GM12878 (cell line): ENCODE measurements at regions not wholly inside any gene's neighbourhood (a gene's known extent, or its start where the extent isn't known, plus 50 kb on each side); places are given as distances from the start of the nearest gene placed in this dataset.

Experiments used
- ATAC-seq: fragments of 200-7000 bp; cut with Tn5 transposase; 3 replicates; pipeline ENCODE4 v1.9.1; 2020; ENCODE audit warnings: mild to moderate bottlenecking, moderate library complexity
- BruUV-seq: library from RNA; stranded (reverse); fragments of 400-500 nt; replicated peaks from 2 replicates; lab custom pipeline; 2021; lab: Mats Ljungman, UMichigan
- CTCF ChIA-PET: fragments of 300-600 bp; sonication (Branson Sonifier 250); formaldehyde crosslinking; extraction: SDS; loops from one replicate; lab custom pipeline; 2021; ENCODE audit warnings: inconsistent platforms; lab: Yijun Ruan, JAX
- POLR2A ChIA-PET: fragments of 350-600 bp; formaldehyde crosslinking; extraction: SDS; loops from one replicate; lab custom pipeline; 2021; ENCODE audit warnings: inconsistent platforms; lab: Charles Lee
- RAD21 ChIA-PET: fragments of 300-600 bp; sonication (Branson Sonifier 250); formaldehyde crosslinking; loops from one replicate; lab custom pipeline; 2023; ENCODE audit warnings: antibody characterized with exemption; ENCODE audit not compliant: unreplicated experiment; lab: Charles Lee
- SMC1A ChIA-PET: fragments of 300-600 bp; sonication (Branson Sonifier 250); formaldehyde crosslinking; loops from one replicate; lab custom pipeline; 2023; ENCODE audit not compliant: unreplicated experiment, uncharacterized antibody; lab: Charles Lee
- DNase-seq: peaks from one replicate; pipeline ENCODE4 v3.0.0-alpha.2; 2011; ENCODE audit warnings: low read depth, low spot score
- FAIRE-seq: peaks from 3 replicates; lab custom pipeline; 2011; peaks lifted over from hg19 to GRCh38; lab: Jason Lieb, UNC
- H2AFZ ChIP-seq: 2 replicates; pipeline ENCODE4 v1.6.0; 2011; ENCODE audit warnings: low read depth, low read length, control low read depth; ENCODE audit not compliant: control insufficient read depth
- H3K27ac ChIP-seq: 2 replicates; pipeline ENCODE4 v1.5.1; 2011; ENCODE audit warnings: control low read depth; ENCODE audit not compliant: control insufficient read depth, insufficient read depth
- H3K27me3 ChIP-seq, 2 experiments: replicated peaks in 1 of 2; 2 replicates each; pipeline versions ENCODE4 v1.6.0 to v1.6.1; 2011; ENCODE audit warnings: low read length in 1 of 2; ENCODE audit not compliant: control insufficient read depth in 2 of 2, insufficient read depth in 2 of 2
- H3K36me3 ChIP-seq, 2 experiments: 2 replicates each; pipeline ENCODE4 v1.5.1; 2011; ENCODE audit warnings: low read length in 1 of 2; ENCODE audit not compliant: control insufficient read depth in 2 of 2, insufficient read depth in 2 of 2
- H3K4me1 ChIP-seq: 2 replicates; pipeline ENCODE4 v1.6.1; 2011; ENCODE audit warnings: mild to moderate bottlenecking, low read length, moderate library complexity, mixed read lengths; ENCODE audit not compliant: control insufficient read depth, insufficient read depth
- H3K4me2 ChIP-seq: 2 replicates; pipeline ENCODE4 v1.6.0; 2011; ENCODE audit warnings: control low read depth; ENCODE audit not compliant: control insufficient read depth, insufficient read depth
- H3K4me3 ChIP-seq: fragments of 200-600 bp; sonication (generic); 2 replicates; pipeline ENCODE4 v1.5.1; 2016
- H3K79me2 ChIP-seq: 2 replicates; pipeline ENCODE4 v1.6.0; 2011; ENCODE audit warnings: low read length; ENCODE audit not compliant: control insufficient read depth, insufficient read depth
- H3K9ac ChIP-seq: 2 replicates; pipeline ENCODE4 v1.8.0; 2011; ENCODE audit warnings: low read length, control low read depth, mixed read lengths; ENCODE audit not compliant: control insufficient read depth, insufficient read depth
- H3K9me3 ChIP-seq: replicated peaks from 3 replicates; pipeline ENCODE4 v1.5.1; 2011; ENCODE audit warnings: mild to moderate bottlenecking, low read length; ENCODE audit not compliant: control insufficient read depth, insufficient read depth
- H4K20me1 ChIP-seq: 2 replicates; pipeline ENCODE4 v1.6.0; 2011; ENCODE audit not compliant: control insufficient read depth, insufficient read depth
- FOS ChIP-seq: IDR thresholded peaks from 3 replicates; pipeline ENCODE4 v1.6.1; 2011; ENCODE audit warnings: borderline replicate concordance; ENCODE audit not compliant: insufficient read length; ENCODE audit errors: extremely low read depth
- FOXK2 ChIP-seq: fragments of 450-650 bp; IDR thresholded peaks from 2 replicates; pipeline ENCODE4 v1.6.1; 2017; ENCODE audit warnings: mild to moderate bottlenecking, moderate library complexity
- GABPA ChIP-seq: IDR thresholded peaks from 2 replicates; pipeline ENCODE4 v1.6.1; 2014; ENCODE audit warnings: antibody characterized with exemption, low read depth, mild to moderate bottlenecking, inconsistent platforms
- HDAC6 ChIP-seq: fragments of 200-600 bp; sonication (generic); IDR thresholded peaks from one replicate; pipeline ENCODE4 v1.8.0; 2017; ENCODE audit warnings: antibody characterized with exemption; ENCODE audit not compliant: unreplicated experiment
- LARP7 ChIP-seq: fragments of 450-650 bp; IDR thresholded peaks from 2 replicates; pipeline ENCODE4 v1.6.1; 2017; ENCODE audit warnings: mild to moderate bottlenecking
- MYC ChIP-seq: IDR thresholded peaks from 2 replicates; pipeline ENCODE4 v1.6.1; 2011; ENCODE audit warnings: mild to moderate bottlenecking, low read length, moderate library complexity, inconsistent platforms; ENCODE audit not compliant: insufficient read depth, insufficient replicate concordance, insufficient read length, severe bottlenecking
- RUNX3 ChIP-seq: IDR thresholded peaks from 2 replicates; pipeline ENCODE4 v1.6.1; 2012; ENCODE audit warnings: low read length, inconsistent platforms
- SUZ12 ChIP-seq: fragments of 200-600 bp; sonication (generic); IDR thresholded peaks from one replicate; pipeline ENCODE4 v1.6.1; 2018; ENCODE audit warnings: antibody characterized with exemption, mild to moderate bottlenecking; ENCODE audit not compliant: unreplicated experiment
- ZSCAN29 ChIP-seq: fragments of 450-650 bp; IDR thresholded peaks from 2 replicates; pipeline ENCODE4 v1.6.1; 2017; ENCODE audit warnings: mild to moderate bottlenecking, moderate library complexity
- WGBS: methylation state at CpG from one replicate; pipeline ENCODE4 v1.1.6; 2016; ENCODE audit warnings: low lambda C conversion rate; ENCODE audit not compliant: insufficient replicate concordance, insufficient coverage; ENCODE audit errors: missing lambda C conversion rate; 5-methylcytosine and 5-hydroxymethylcytosine counted together
- in situ Hi-C: fragments of 300-500 bp; cut with MboI; formaldehyde crosslinking; loops from 9 replicates; pipeline ENCODE4 v1.14.3; 2018; ENCODE audit warnings: mixed read lengths
- intact Hi-C: fragments of 100-400 bp; cut with micrococcal nuclease; formaldehyde crosslinking; loops from one replicate; pipeline ENCODE4 v1.14.2; 2022; ENCODE audit not compliant: unreplicated experiment
- TF ChIP-seq, protein P1 (sequence below): IDR thresholded peaks from 2 replicates; pipeline ENCODE4 v1.6.1; 2011; ENCODE audit warnings: borderline replicate concordance, low read depth, mild to moderate bottlenecking, moderate library complexity, low read length; ENCODE audit not compliant: insufficient read depth, poor library complexity, severe bottlenecking

DNA sequence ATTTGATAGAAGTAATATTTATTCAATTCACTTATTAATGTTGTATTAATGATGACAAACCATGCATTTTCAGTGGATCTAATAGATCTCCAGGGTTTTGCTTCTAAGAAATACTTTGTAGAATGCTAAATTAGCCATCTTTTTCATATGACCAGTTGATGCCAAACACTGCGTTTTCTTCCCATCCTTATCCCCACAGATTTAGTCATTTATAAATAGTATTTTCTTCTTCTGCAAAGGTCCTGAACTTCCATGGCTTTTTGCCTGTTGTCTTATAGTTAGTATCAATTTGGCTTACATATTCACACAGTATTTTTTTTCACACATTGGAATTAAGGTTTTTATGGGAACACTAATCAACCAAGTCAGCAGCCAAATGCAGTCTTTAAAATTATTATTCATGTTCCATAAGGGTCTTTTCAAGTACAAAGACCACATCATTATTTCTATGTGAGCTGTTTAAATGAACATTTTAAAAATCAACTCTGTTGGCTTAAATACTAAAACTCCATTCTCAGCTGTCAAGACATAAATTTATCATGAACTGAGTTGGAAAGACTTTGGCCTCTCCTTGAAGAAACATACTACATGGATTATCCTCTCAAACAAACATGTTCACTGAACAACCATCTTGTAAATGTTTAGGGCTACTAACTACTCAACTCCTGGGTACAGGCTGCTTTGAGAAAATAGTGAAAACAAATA, 1278.4 kb upstream of the FLRT2 start:
- no peaks in the 10 kb centered on the region for H3K9me3 ChIP-seq
- DNase-seq, result no peak
- no peak overlapping the region for H2AFZ ChIP-seq
- in situ Hi-C loops (no loop called here), intact Hi-C loops (no loop called here)
- H3K4me1 ChIP-seq, result no peaks in the 10 kb centered on the region
- no peak for ATAC-seq
- no peaks in the 10 kb centered on the region for H3K36me3 ChIP-seq
- FAIRE-seq, result no peak
- H3K79me2 ChIP-seq, result no peaks in the 10 kb centered on the region
- ChIA-PET SMC1A (no interaction called here), CTCF (no interaction called here), RAD21 (no interaction called here), POLR2A (no interaction called here)
- 50% methylated on average over 1 of the region's 1 CpG for whole genome bisulfite sequencing
- TF ChIP-seq SUZ12 (no peak), MYC (no peak), FOS (no peak), GABPA (no peak)
- H3K27ac ChIP-seq, result no peak overlapping the region
- H3K4me3 ChIP-seq, result no peak overlapping the region
- no peak overlapping the region for H3K4me2 ChIP-seq
- BruUV-seq, result no TSS peak
- H4K20me1 ChIP-seq, result no peaks in the 10 kb centered on the region
- no peak overlapping the region for H3K9ac ChIP-seq
- no peaks in the 10 kb centered on the region for H3K27me3 ChIP-seq

DNA sequence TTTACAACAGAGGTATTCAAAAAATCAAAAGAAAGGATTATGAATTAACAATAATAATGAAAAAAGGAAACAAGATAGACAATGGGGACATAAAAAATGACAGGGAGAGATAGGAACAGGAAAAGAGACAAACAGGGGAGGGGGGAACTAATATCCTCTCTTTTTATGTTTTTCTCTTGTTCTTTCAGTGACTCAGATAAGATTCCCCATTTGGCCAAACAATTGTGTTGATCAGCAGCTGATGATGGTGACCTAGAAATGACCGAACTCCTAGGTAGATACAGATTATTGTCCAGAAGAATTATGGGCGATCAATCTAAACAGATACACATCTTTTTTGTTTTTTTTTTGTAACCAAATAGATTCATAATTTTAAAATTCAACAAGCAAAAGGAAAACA, 1277.2 kb upstream of the FLRT2 start:
- Histone ChIP-seq H3K36me3 (no peaks in the 10 kb centered on the region), H3K4me2 (no peak overlapping the region), H3K27ac (no peak overlapping the region)
- TF ChIP-seq ZSCAN29, result no peak
- TF ChIP-seq, protein P1, sequence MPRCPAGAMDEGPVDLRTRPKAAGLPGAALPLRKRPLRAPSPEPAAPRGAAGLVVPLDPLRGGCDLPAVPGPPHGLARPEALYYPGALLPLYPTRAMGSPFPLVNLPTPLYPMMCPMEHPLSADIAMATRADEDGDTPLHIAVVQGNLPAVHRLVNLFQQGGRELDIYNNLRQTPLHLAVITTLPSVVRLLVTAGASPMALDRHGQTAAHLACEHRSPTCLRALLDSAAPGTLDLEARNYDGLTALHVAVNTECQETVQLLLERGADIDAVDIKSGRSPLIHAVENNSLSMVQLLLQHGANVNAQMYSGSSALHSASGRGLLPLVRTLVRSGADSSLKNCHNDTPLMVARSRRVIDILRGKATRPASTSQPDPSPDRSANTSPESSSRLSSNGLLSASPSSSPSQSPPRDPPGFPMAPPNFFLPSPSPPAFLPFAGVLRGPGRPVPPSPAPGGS, result no peak
- TF ChIP-seq FOXK2, result no peak
- TF ChIP-seq RUNX3, result no peak
- no peak for TF ChIP-seq LARP7
- TF ChIP-seq MYC, result no peak
- TF ChIP-seq HDAC6, result no peak
- TF ChIP-seq, all 136 proteins: peak for 0
- Histone ChIP-seq H4K20me1 (no peaks in the 10 kb centered on the region), H3K4me1 (no peaks in the 10 kb centered on the region), H3K9ac (no peak overlapping the region), H3K4me3 (no peak overlapping the region), H2AFZ (no peak overlapping the region), H3K27me3 (no peaks in the 10 kb centered on the region), H3K79me2 (no peaks in the 10 kb centered on the region), H3K9me3 (no peaks in the 10 kb centered on the region)
- CTCF ChIA-PET, result no interaction called here
- SMC1A ChIA-PET, result no interaction called here
- WGBS, result 20% methylated on average over 2 of the region's 2 CpGs
- no peak for FAIRE-seq
- intact Hi-C loops, result no loop called here
- ATAC-seq, result no peak
- no TSS peak for BruUV-seq
- in situ Hi-C loops, result no loop called here
- DNase-seq, result no peak
- RAD21 ChIA-PET, result no interaction called here
- POLR2A ChIA-PET, result no interaction called here
